T-helper 17 cell (primary cell): ENCODE measurements at regions not wholly inside any gene's neighbourhood (a gene's known extent, or its start where the extent isn't known, plus 50 kb on each side); places are given as distances from the start of the nearest gene placed in this dataset.

Experiments
- ATAC-seq: fragments of 150-1000 bp; cut with Tn5 transposase; 2 replicates; pipeline ENCODE4 v1.10.0; 2021; ENCODE audit warnings: mild to moderate bottlenecking, moderate library complexity
- DNase-seq, 3 donors: peaks; one replicate each; pipeline versions ENCODE4 v3.0.0 to v3.0.0-alpha.2; 2020 to 2021
- H3K9me3 ChIP-seq: one replicate; pipeline ENCODE4 v1.7.0; 2013; ENCODE audit warnings: low read length, mild to moderate bottlenecking; ENCODE audit not compliant: control insufficient read depth, poor library complexity, severe bottlenecking
- H3K27ac Mint-ChIP-seq: one replicate; pipeline ENCODE4 v1.8.0; 2022; ENCODE audit warnings: mild to moderate bottlenecking, moderate library complexity, mixed read lengths
- H3K27me3 Mint-ChIP-seq: one replicate; pipeline ENCODE4 v1.8.0; 2022; ENCODE audit warnings: mixed read lengths
- H3K36me3 Mint-ChIP-seq: one replicate; pipeline ENCODE4 v1.8.0; 2022; ENCODE audit warnings: low read depth, mixed read lengths
- H3K4me1 Mint-ChIP-seq: one replicate; pipeline ENCODE4 v1.8.0; 2022; ENCODE audit warnings: mild to moderate bottlenecking, mixed read lengths
- H3K4me3 Mint-ChIP-seq: one replicate; pipeline ENCODE4 v1.8.0; 2022; ENCODE audit warnings: mild to moderate bottlenecking, moderate library complexity, mixed read lengths

DNA sequence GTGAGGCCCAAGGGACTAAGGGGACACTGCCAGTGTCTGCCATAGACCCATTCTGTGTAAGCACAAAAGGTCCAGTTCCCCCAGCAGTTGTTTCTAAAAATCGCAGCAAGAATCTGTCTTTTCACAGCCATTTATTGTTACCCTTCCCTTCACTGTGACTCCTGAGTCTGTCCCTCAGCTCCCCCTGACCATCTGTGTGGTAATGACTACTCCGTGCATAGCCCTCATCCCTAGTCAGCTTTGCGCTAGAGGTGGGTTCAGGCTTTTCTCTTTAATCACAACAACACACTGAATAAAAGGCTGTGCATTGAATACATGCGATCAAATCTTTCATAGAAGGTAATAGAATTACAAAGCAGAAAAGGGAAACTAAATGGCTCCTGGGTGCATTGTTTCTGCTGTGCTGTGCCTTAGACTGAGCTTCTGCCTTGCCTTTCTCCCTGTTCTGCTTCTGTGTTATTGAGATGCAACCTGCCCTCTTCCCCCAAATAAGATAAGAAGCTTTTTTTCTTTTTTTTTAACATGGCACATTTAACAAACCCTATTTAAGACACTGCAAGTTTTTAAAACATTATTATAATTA, 836.0 kb upstream of the CDH2 start:
- Mint-ChIP-seq H3K27me3 (no peaks in the 10 kb centered on the region), H3K36me3 (no peaks in the 10 kb centered on the region), H3K27ac (no peak overlapping the region), H3K4me3 (no peak overlapping the region), H3K4me1 (no peaks in the 10 kb centered on the region)
- no peaks in the 10 kb centered on the region for H3K9me3 ChIP-seq
- DNase-seq (no peak), ATAC-seq (no peak)

GRCh38 chr18:29012364-29012763, 835.4 kb upstream of the CDH2 start:
- H3K36me3 Mint-ChIP-seq: no peaks in the 10 kb centered on the region
- DNase-seq (no peak), ATAC-seq (no peak)
- no peak overlapping the region for H3K4me3 Mint-ChIP-seq
- no peaks in the 10 kb centered on the region for H3K27me3 Mint-ChIP-seq
- no peak overlapping the region for H3K27ac Mint-ChIP-seq
- H3K9me3 ChIP-seq: no peaks in the 10 kb centered on the region
- H3K4me1 Mint-ChIP-seq: no peaks in the 10 kb centered on the region

DNA sequence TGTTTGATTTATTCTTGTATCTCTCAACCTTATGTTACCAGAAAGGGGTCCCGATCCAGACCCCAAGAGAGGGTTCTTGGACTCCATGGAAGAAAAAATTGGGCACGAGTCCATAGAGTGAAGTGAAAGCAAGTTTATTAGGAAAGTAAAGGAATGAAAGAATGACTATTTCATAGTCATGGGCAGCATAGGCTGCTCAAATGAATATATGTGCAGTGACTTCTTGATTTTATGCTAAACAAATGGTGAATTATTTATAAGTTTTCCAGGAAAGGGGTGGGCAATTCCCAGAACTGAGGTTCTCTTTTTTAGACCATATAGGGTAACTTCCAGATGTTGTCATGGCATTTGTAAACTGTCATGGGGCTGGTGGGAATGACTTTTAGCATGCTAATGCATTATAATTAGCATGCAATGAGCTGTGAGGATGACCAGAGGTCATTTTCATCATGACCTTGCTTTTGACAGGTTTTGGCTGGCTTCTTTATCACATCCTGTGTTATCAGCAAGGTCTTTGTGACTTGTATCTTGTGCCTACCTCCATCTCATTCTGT, 832.4 kb upstream of the CDH2 start:
- Mint-ChIP-seq H3K36me3 (no peaks in the 10 kb centered on the region), H3K27ac (no peak overlapping the region), H3K27me3 (no peaks in the 10 kb centered on the region), H3K4me1 (no peaks in the 10 kb centered on the region), H3K4me3 (no peak overlapping the region)
- H3K9me3 ChIP-seq: no peaks in the 10 kb centered on the region
- DNase-seq: no peak
- no peak for ATAC-seq

DNA sequence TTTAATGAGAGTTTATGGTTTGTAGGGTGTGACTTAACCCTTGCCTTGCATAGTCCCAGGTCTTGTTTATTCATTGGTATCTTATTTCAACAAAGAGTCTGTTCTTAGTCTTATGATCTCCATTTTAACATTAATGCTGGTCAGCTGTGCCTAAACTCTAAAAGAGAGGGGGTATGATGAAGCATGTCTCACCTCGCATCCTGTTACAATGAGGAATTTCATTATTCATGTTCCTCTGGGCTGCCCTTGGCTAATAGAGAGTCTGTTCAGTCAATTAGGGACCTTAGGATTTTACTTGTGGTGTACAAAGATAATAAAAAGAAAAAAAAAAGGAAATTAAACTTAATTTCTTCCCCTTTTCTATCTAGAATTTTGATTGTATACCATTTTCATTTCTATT, 831.9 kb upstream of the CDH2 start:
- H3K9me3 ChIP-seq: no peaks in the 10 kb centered on the region
- no peak overlapping the region for H3K4me3 Mint-ChIP-seq
- H3K4me1 Mint-ChIP-seq: no peaks in the 10 kb centered on the region
- H3K36me3 Mint-ChIP-seq: no peaks in the 10 kb centered on the region
- no peak for DNase-seq
- ATAC-seq: no peak
- H3K27ac Mint-ChIP-seq: no peak overlapping the region
- H3K27me3 Mint-ChIP-seq: no peaks in the 10 kb centered on the region

GRCh38 chr18:29007986-29008654, 831.2 kb upstream of the CDH2 start:
- Mint-ChIP-seq H3K4me3 (no peak overlapping the region), H3K36me3 (no peaks in the 10 kb centered on the region), H3K27ac (no peak overlapping the region), H3K4me1 (no peaks in the 10 kb centered on the region), H3K27me3 (no peaks in the 10 kb centered on the region)
- DNase-seq (no peak), ATAC-seq (no peak)
- no peaks in the 10 kb centered on the region for H3K9me3 ChIP-seq

GRCh38 chr18:29004921-29005320, 828.0 kb upstream of the CDH2 start:
- H3K4me3 Mint-ChIP-seq: no peak overlapping the region
- H3K36me3 Mint-ChIP-seq: no peaks in the 10 kb centered on the region
- DNase-seq (no peak), ATAC-seq (no peak)
- H3K27me3 Mint-ChIP-seq: no peaks in the 10 kb centered on the region
- H3K27ac Mint-ChIP-seq: no peak overlapping the region
- H3K9me3 ChIP-seq: no peaks in the 10 kb centered on the region
- H3K4me1 Mint-ChIP-seq: no peaks in the 10 kb centered on the region

GRCh38 chr18:29003194-29003593, 826.3 kb upstream of the CDH2 start:
- H3K27me3 Mint-ChIP-seq: no peaks in the 10 kb centered on the region
- H3K36me3 Mint-ChIP-seq: no peaks in the 10 kb centered on the region
- no peaks in the 10 kb centered on the region for H3K4me1 Mint-ChIP-seq
- no peaks in the 10 kb centered on the region for H3K9me3 ChIP-seq
- no peak for DNase-seq
- no peak overlapping the region for H3K27ac Mint-ChIP-seq
- H3K4me3 Mint-ChIP-seq: no peak overlapping the region
- ATAC-seq: no peak

- no peak for DNase-seq
- Mint-ChIP-seq H3K4me1 (no peaks in the 10 kb centered on the region), H3K27ac (no peak overlapping the region), H3K36me3 (no peaks in the 10 kb centered on the region), H3K4me3 (no peak overlapping the region), H3K27me3 (no peaks in the 10 kb centered on the region)
- ATAC-seq: no peak
- no peaks in the 10 kb centered on the region for H3K9me3 ChIP-seq
Observed at GRCh38 chr18:29002747-29003146, 825.8 kb upstream of the CDH2 start.

DNA sequence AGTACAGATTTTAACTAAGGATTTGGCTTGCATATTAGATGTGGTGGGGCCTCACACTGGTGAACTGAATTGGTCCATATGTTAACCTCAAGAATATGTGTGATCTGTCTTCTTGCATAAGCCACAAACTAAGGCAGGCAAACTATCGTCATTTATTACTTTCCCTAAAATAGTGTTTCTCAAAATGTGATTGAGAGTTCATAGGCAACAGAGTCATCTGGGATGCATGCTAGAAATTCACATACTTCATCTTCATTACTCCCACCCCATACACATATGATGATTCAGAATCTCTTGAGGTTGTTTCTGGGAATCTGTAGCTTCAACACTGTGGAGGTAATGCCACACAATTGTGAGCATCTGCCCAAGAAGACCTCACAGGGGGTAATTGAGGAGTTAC, 822.8 kb upstream of the CDH2 start:
- no peak for ATAC-seq
- no peak for DNase-seq
- no peaks in the 10 kb centered on the region for H3K27me3 Mint-ChIP-seq
- no peaks in the 10 kb centered on the region for H3K36me3 Mint-ChIP-seq
- H3K4me3 Mint-ChIP-seq: no peak overlapping the region
- H3K9me3 ChIP-seq: no peaks in the 10 kb centered on the region
- no peaks in the 10 kb centered on the region for H3K4me1 Mint-ChIP-seq
- no peak overlapping the region for H3K27ac Mint-ChIP-seq

GRCh38 chr18:28995319-28995718, 818.4 kb upstream of the CDH2 start:
- Mint-ChIP-seq H3K4me3 (no peak overlapping the region), H3K27me3 (no peaks in the 10 kb centered on the region), H3K36me3 (no peaks in the 10 kb centered on the region), H3K27ac (no peak overlapping the region), H3K4me1 (no peaks in the 10 kb centered on the region)
- DNase-seq: no peak
- no peak for ATAC-seq
- H3K9me3 ChIP-seq: no peaks in the 10 kb centered on the region

DNA sequence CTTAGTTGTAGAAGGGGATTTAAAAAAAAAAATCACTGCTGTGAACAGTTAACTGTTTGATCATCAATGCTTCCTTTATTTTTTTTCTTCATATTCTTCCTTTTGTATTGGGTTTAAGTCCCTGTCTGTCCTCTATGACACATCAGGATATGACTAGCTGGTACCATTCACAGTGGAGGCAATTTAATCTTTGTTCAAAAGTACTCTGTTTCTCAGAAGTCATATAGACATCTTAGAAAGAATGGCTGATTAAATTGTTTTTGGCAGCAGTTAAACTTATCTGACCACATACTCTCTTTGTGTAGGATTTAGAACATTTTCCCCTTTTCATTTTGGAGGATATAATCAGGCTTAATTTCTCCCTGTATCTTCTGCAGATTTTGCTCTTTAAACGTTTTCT, 807.8 kb upstream of the CDH2 start:
- Mint-ChIP-seq H3K4me3 (no peak overlapping the region), H3K27ac (no peak overlapping the region), H3K36me3 (no peaks in the 10 kb centered on the region), H3K4me1 (no peaks in the 10 kb centered on the region), H3K27me3 (no peaks in the 10 kb centered on the region)
- ATAC-seq (no peak), DNase-seq (no peak)
- H3K9me3 ChIP-seq: no peaks in the 10 kb centered on the region

GRCh38 chr18:28974504-28974903, 797.6 kb upstream of the CDH2 start:
- DNase-seq: no peak
- ATAC-seq: no peak
- Mint-ChIP-seq H3K4me1 (no peaks in the 10 kb centered on the region), H3K36me3 (no peaks in the 10 kb centered on the region), H3K27ac (no peak overlapping the region), H3K27me3 (no peaks in the 10 kb centered on the region), H3K4me3 (no peak overlapping the region)
- H3K9me3 ChIP-seq: no peaks in the 10 kb centered on the region

DNA sequence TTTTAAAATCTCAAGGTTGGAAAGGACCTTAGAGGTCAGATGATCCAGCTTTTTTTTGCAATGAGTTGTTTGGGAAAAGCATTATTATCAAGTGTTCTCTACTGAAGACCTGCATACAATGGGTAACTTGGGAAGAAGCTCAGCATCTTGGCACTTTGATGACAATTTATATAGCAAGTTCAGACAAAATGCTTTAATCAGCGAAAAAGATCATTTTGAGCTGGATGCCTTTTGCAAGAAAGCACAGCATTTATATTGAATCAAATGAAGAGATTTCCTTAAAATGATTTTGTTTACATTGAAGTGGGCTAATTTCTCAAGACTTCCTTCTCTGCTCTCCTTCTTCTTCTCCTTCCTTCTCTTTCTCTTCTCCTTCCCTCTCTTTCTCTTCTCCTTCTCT, 796.4 kb upstream of the CDH2 start:
- H3K27me3 Mint-ChIP-seq: no peaks in the 10 kb centered on the region
- no peak overlapping the region for H3K27ac Mint-ChIP-seq

GRCh38 chr18:28972333-28972907, 795.5 kb upstream of the CDH2 start:
- Mint-ChIP-seq H3K36me3 (no peaks in the 10 kb centered on the region), H3K27ac (no peak overlapping the region), H3K4me3 (no peak overlapping the region), H3K4me1 (no peaks in the 10 kb centered on the region), H3K27me3 (no peaks in the 10 kb centered on the region)
- H3K9me3 ChIP-seq: no peaks in the 10 kb centered on the region
- DNase-seq: no peak
- no peak for ATAC-seq

More for the DNA sequence above, 796.4 kb upstream of the CDH2 start:
- no peak for ATAC-seq
- no peaks in the 10 kb centered on the region for H3K36me3 Mint-ChIP-seq
- no peak overlapping the region for H3K4me3 Mint-ChIP-seq
- H3K4me1 Mint-ChIP-seq: no peaks in the 10 kb centered on the region
- no peak for DNase-seq
- no peaks in the 10 kb centered on the region for H3K9me3 ChIP-seq
